Activated T-helper 9 cell treated with anti-CD3 and anti-CD28 coated beads, Interleukin-2, amount 50 U/mL, for 16 hours (primary cell): ENCODE measurements at regions not wholly inside any gene's neighbourhood (a gene's known extent, or its start where the extent isn't known, plus 50 kb on each side); places are given as distances from the start of the nearest gene placed in this dataset.

Experiments used
- DNase-seq: peaks from one replicate; pipeline ENCODE4 v3.0.0-alpha.2; 2020; ENCODE audit warnings: low read depth

GRCh38 chr9:79213417-79214125 lies 358.2 kb upstream of the TLE4 start:
- no peak for DNase-seq

GRCh38 chr9:79215821-79216220 lies 355.9 kb upstream of the TLE4 start:
- no peak for DNase-seq

GRCh38 chr9:79220251-79220650 lies 351.5 kb upstream of the TLE4 start:
- DNase-seq, result no peak

GRCh38 chr9:79220666-79221065 lies 351.1 kb upstream of the TLE4 start:
- DNase-seq, result no peak

- DNase-seq, result no peak
Measured at GRCh38 chr9:79221084-79221483, 350.7 kb upstream of the TLE4 start.

- no peak for DNase-seq
Measured at GRCh38 chr9:79222483-79222882, 349.3 kb upstream of the TLE4 start.

GRCh38 chr9:79224672-79225433 lies 346.9 kb upstream of the TLE4 start:
- no peak for DNase-seq

GRCh38 chr9:79233542-79233941 lies 338.2 kb upstream of the TLE4 start:
- no peak for DNase-seq

GRCh38 chr9:79236466-79236865 lies 335.3 kb upstream of the TLE4 start:
- no peak for DNase-seq

- DNase-seq, result no peak
Measured at GRCh38 chr9:79237861-79238260, 333.9 kb upstream of the TLE4 start.

GRCh38 chr9:79240774-79241173 lies 331.0 kb upstream of the TLE4 start:
- no peak for DNase-seq

- no peak for DNase-seq
Measured at GRCh38 chr9:79242489-79242888, 329.3 kb upstream of the TLE4 start.

GRCh38 chr9:79246170-79246569 lies 325.6 kb upstream of the TLE4 start:
- DNase-seq, result no peak

GRCh38 chr9:79247021-79247420 lies 324.7 kb upstream of the TLE4 start:
- no peak for DNase-seq

GRCh38 chr9:79250806-79251205 lies 321.0 kb upstream of the TLE4 start:
- DNase-seq, result no peak

- DNase-seq, result no peak
Measured at GRCh38 chr9:79254900-79255650, 316.7 kb upstream of the TLE4 start.

GRCh38 chr9:79255651-79256260 lies 316.0 kb upstream of the TLE4 start:
- no peak for DNase-seq

- DNase-seq, result no peak
Measured at GRCh38 chr9:79256691-79257213, 315.0 kb upstream of the TLE4 start.

- DNase-seq, result no peak
Measured at GRCh38 chr9:79257228-79257781, 314.5 kb upstream of the TLE4 start.

- no peak for DNase-seq
Measured at GRCh38 chr9:79257790-79258351, 313.9 kb upstream of the TLE4 start.

GRCh38 chr9:79259858-79260257 lies 311.9 kb upstream of the TLE4 start:
- no peak for DNase-seq

GRCh38 chr9:79263628-79264027 lies 308.1 kb upstream of the TLE4 start:
- no peak for DNase-seq
